Gastrocnemius medialis (tissue), 4 donors: ENCODE measurements at regions not wholly inside any gene's neighbourhood (a gene's known extent, or its start where the extent isn't known, plus 50 kb on each side); places are given as distances from the start of the nearest gene placed in this dataset.

Experiments
- POLR2A ChIP-seq, 2 donors: fragments of 450-650 bp; IDR thresholded peaks; one replicate each; pipeline ENCODE4 v1.6.1; 2017; ENCODE audit warnings: antibody characterized with exemption in 2 of 2, mild to moderate bottlenecking in 2 of 2, moderate library complexity in 2 of 2
- TF ChIP-seq, protein P1 (sequence below), 5 experiments: fragments of 450-650 bp in 3 of 5; fragments of 200-600 bp in 2 of 5; sonication (generic) in 2 of 5; IDR thresholded peaks in 4 of 5; conservative IDR thresholded peaks in 1 of 5; 1 replicate in 4 of 5; 2 replicates in 1 of 5; pipeline ENCODE4 v1.5.1; 2016 to 2019; ENCODE audit warnings: antibody characterized with exemption in 5 of 5, mild to moderate bottlenecking in 3 of 5, moderate library complexity in 3 of 5

DNA sequence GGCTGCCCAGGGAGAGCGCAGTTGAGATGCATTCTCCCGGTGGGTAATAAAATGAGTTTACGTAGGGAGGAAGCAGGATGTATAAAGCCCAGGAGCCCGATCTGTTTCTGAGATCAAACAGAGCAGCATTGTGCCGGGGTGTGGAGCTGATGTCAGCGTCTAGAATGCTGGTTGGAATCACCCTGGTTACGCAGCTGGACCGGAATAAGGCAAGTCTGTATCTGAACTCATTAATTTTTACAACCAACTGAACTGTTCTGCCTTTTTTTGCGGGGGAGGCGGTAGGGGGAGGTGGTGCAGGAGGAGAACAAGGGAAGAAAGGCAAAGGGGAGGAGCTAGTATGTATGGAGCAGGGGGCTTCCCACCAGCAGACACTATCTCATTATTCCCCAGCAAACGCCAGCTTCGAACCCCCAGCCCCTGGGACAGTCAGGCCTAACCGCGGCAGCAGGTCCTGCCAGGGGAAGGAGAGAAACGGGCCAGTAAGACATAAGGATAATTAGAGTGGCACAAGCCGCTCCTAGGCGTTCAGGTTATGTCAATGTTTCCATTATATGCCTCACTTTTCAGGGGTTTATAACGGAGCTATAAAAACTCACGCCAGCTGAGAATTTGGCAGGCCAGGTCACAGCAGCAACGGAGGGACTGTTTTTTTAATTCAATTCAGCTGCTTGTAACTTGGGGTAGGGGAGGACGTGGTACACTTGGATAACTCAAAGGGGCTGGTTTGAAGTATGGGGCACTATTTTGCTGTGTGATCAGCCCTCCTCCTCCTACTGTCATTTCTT lies 175.3 kb upstream of the HES1 start:
- no peak for TF ChIP-seq POLR2A (IDR thresholded peaks at IDR 0.05)
- TF ChIP-seq, protein P1, sequence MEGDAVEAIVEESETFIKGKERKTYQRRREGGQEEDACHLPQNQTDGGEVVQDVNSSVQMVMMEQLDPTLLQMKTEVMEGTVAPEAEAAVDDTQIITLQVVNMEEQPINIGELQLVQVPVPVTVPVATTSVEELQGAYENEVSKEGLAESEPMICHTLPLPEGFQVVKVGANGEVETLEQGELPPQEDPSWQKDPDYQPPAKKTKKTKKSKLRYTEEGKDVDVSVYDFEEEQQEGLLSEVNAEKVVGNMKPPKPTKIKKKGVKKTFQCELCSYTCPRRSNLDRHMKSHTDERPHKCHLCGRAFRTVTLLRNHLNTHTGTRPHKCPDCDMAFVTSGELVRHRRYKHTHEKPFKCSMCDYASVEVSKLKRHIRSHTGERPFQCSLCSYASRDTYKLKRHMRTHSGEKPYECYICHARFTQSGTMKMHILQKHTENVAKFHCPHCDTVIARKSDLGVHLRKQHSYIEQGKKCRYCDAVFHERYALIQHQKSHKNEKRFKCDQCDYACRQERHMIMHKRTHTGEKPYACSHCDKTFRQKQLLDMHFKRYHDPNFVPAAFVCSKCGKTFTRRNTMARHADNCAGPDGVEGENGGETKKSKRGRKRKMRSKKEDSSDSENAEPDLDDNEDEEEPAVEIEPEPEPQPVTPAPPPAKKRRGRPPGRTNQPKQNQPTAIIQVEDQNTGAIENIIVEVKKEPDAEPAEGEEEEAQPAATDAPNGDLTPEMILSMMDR (IDR thresholded peaks at IDR 0.05 in 4 of 5, conservative IDR thresholded peaks at IDR 0.05 in 1 of 5): no peak
